ENCODE measurements at regions not wholly inside any gene's neighbourhood (a gene's known extent, or its start where the extent isn't known, plus 50 kb on each side); places are given as distances from the start of the nearest gene placed in this dataset.

DNA sequence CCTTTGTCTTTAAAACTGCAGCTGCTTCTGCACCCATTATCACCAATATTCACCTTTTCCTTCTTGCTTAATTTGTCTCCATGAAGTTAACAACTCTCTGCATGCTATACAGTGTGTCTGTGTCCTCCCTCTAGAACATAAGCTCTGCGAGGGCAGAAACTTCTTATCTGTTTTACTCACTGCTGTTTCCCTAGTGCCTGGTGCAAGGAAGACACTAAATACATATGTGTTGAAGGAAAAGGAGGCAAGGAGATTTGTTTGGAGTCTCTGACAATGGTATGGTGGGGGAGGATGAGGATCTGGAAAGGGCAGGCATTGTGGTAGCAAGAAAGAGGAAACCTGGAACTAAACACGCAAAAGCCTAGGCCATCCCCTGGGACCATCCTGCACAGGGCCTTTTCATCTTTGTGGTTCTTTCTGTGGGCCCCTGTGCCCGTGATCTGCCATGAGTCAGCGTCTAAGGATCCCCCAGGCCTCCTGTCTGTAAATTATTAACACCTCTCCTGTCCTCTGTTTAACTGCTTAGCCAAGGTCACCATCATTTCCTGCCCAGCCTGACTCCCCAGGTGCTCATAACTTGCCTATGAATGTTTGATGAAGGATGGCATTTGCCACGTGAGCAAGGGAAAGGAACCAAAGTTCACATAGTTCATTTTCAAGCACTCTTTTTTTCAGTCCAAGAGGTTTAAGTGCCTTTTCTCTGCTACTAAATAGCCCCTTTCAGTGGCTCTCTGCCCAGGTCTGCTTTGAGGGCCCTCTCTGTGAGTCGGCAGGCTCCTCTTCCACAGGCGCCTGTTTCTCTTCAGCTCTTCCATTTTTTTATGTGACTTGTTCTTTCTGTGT is 131.1 kb downstream of the RASSF10 start:
- TF ChIP-seq POLR2A (IDR thresholded peaks at IDR 0.05), result no peak
- TF ChIP-seq, protein P1, sequence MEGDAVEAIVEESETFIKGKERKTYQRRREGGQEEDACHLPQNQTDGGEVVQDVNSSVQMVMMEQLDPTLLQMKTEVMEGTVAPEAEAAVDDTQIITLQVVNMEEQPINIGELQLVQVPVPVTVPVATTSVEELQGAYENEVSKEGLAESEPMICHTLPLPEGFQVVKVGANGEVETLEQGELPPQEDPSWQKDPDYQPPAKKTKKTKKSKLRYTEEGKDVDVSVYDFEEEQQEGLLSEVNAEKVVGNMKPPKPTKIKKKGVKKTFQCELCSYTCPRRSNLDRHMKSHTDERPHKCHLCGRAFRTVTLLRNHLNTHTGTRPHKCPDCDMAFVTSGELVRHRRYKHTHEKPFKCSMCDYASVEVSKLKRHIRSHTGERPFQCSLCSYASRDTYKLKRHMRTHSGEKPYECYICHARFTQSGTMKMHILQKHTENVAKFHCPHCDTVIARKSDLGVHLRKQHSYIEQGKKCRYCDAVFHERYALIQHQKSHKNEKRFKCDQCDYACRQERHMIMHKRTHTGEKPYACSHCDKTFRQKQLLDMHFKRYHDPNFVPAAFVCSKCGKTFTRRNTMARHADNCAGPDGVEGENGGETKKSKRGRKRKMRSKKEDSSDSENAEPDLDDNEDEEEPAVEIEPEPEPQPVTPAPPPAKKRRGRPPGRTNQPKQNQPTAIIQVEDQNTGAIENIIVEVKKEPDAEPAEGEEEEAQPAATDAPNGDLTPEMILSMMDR (IDR thresholded peaks at IDR 0.05), result no peak

Measured in thyroid gland (tissue), 4 donors.